HG03045 (cell line): ENCODE measurements at regions not wholly inside any gene's neighbourhood (a gene's known extent, or its start where the extent isn't known, plus 50 kb on each side); places are given as distances from the start of the nearest gene placed in this dataset.

Source experiments
- ATAC-seq: cut with Tn5 transposase; IDR thresholded peaks from one replicate; pipeline ENCODE4 v1.9.1; 2021; ENCODE audit warnings: mild to moderate bottlenecking, moderate library complexity; ENCODE audit not compliant: unreplicated experiment

- no peak for ATAC-seq
Measured at GRCh38 chr18:62629031-62629430, 86.3 kb upstream of the PHLPP1 start.

DNA sequence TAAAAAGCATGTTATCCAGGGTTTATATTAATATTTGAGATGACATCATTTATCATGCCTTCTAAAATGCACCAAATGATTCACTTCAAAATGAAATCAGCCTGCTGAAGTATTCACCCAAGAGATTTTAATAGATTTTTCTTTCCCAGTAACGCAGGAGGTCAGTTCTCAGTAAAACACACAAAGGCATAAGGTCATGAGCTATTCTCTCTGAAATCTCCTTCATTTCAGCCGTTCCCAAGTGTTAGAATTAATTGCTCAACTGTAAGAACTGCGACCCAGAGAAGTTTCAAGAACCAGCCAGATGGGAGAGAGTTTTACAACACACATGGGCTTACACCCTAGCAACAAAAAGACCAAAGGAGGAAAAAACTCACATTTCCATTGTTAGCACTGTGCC, 84.2 kb upstream of the PHLPP1 start:
- no peak for ATAC-seq

GRCh38 chr18:62632788-62633455, 82.4 kb upstream of the PHLPP1 start:
- no peak for ATAC-seq

- no peak for ATAC-seq
Measured at GRCh38 chr18:62634458-62634857, 80.9 kb upstream of the PHLPP1 start.

- no peak for ATAC-seq
Measured at GRCh38 chr18:62634979-62635630, 80.2 kb upstream of the PHLPP1 start.

DNA sequence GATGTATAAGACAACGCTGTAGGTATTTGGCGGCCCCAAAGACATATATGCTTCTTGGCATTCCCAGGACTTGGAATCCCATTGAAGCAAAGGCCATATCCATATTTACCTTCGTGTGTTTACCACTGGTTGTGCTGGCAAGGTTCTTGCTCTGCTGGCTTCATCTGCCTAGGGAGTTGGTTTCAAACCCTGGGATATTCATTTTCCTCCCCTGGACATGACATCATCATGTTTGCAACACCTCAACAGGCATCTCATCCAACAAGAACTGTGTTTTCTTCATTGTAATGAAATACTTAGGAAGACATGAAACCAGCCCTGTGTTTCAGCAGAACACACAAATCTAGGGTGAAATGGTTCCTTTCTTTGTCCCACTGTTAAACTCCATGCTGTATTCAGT, 77.9 kb upstream of the PHLPP1 start:
- ATAC-seq, result no peak

DNA sequence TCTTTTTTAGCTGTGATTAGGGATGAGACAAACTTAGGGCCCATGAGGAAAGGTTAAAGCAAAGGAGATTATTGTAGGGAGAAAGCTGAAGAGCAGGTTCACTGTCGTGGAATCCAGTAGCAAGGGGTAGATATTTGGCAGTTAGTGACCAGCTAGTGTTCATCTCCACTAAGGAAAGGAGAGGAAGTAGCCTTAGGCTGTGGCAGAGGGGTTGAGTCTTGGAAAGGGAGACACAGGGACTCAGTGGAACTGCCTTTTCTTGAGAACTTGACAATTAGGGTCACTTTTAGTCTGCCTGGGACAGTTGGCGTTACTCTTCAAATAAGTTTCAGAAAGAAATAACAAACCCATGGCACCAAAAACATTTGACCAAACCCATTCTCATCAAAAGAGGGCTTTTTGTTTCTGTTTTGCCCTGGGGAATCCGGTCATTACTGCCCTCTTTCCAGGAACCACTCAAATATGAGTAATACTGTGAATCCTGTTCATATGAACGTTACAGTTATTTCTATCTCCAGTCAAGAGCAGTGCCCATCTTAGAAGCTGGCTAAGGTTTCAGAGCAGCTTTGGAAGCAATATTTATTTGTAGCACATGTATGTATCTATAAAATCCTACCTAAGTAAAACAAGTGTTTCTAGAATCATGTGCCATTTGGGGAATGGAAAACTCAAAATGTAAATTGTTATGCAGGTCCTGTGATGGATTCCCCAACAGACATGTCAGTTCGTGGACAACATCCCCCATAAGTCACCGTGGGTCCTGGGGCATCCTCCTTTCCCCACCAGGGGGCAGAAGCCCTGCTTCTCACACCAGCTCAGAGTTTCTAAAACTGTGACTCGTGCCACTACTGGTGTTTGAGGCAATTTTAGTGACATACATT, 77.3 kb upstream of the PHLPP1 start:
- peak; percentile 74 for ATAC-seq

- no peak for ATAC-seq
Measured at GRCh38 chr18:62643181-62643580, 72.2 kb upstream of the PHLPP1 start.

GRCh38 chr18:62644773-62645172, 70.6 kb upstream of the PHLPP1 start:
- no peak for ATAC-seq

DNA sequence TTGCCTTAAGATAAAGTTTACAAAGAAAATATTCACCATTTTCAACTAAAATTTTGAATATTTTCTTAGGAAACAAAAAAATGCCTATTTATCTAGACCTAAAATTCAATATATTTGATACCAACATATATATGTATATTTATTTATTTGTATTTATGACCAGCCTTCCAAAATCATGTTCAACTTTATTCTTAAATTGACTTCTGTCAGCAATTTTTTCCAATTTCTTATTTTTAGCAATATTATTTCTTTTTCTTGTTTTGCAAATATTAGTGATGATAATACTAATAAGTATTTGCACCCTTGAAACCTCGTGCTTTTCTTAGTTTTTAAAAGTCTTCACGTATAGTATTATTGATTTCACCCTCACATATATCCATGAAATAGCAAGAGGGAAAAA, 68.2 kb upstream of the PHLPP1 start:
- no peak for ATAC-seq

DNA sequence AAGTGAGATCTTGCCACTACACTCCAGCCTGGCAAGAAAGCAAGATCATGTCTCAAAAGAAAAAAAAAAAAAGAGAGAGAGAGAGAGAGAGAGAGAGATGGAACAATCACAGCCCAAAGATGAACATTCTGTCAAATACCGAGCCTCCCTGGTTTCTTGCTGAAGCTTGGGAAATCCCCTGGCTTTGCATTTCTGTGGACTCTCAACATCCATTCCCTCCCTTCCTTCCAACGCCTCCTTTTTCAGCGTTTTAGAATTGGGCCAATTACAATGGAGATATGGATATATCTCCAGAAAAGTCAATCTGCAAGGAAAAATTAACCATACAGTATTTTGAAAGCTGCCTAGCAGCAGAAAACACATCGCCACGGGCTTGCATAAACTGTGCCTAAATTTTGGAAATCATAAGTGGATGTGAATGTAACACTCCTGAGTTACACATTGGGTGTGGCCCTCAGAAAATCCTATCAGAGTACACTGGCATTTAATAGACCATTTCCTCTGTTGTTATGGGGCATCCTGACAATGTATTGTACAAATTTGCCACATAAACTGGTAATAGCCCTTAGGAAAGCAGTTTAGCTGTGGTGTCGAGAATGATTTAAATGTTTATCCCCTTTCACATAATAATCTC, 67.2 kb upstream of the PHLPP1 start:
- ATAC-seq, result no peak

GRCh38 chr18:62651276-62652056, 63.9 kb upstream of the PHLPP1 start:
- ATAC-seq, result peak; percentile 19

- ATAC-seq, result peak; percentile 62
Measured at GRCh38 chr18:62652057-62652629, 63.2 kb upstream of the PHLPP1 start.

GRCh38 chr18:62655520-62656219, 59.7 kb upstream of the PHLPP1 start:
- no peak for ATAC-seq

DNA sequence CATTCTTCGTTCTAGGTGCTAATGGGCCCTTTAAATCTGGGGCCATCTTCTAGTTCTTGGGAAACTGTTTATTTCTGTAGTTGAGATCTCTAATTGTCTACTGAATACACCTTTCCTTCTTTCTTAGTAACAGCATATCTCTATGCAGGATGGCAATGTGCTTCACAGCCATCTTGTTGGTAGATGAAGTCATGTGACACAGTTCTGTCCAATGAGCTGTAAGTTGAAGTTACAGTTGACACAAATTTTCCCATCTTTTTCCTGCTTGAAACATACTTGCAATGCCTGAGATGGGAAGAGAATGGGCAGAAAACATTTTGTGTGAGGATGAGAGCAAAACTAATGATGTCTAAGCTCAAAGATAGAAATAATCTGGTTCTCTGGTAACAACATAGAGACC, 57.3 kb upstream of the PHLPP1 start:
- no peak for ATAC-seq

DNA sequence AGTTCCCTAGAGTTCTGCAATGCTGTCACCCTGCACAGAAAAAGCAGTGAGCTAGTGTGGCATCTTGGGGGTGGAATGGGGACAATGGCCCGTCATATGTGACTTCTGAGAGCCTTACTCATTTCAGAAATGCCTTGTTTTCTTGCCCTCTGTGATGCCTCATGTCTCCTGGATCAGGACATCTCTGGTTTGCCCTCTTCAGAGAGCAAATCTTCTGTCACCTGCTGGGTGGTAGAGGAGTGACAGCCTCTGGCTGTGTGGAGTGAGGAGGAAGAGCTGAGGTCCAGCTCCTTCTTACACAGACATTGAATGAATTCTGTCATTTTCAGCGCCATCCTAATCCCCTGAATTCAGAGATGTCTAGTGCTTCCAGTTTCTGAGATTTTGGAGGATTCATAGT, 55.6 kb upstream of the PHLPP1 start:
- ATAC-seq, result no peak

DNA sequence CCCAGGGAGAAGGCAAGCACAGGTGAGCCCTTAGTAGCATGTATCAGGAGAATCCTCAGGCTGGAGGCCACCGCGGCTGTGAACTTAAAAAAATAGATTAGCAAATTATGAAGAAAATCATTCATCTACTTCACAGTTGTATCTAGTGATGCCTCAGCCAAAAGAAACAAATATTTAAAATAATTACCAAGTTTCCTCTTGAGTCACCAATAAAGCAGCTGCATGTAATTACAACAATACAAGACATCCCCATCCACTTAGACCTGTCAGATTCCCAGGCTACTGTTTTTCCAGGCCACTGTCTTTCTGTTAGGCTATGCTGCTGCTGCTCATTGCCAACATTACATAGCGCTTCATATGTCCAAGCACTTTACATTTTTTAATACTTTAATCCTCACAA, 54.6 kb upstream of the PHLPP1 start:
- ATAC-seq, result no peak

DNA sequence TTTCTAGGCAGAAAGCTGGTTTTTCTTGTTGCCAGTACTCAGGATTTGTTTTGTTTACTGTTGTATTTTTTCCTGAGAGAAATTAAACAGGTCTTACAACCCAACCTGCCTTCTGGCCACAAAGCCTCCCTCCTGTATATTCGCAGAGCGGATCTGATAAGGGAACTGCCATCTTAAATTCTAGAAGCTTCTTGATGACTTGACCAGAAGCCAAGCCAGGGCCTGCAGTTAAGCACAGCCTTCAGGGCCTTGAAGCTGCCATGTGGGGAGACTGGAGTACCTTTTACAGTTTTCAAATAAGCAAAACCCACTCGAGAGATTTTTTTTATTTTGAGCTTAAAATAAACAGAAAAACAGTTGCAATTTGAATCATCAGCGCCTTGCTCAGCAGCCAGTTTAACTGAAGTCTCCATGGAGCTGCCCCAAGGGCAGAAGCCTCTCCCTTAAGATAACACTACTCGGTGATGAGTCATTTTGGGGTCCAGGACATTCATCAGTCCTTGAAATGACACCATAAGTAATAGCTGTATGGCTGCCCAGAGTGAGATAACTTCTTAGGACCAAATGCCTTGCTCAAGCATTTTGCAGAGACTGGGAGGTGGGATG, 51.5 kb upstream of the PHLPP1 start:
- ATAC-seq, result peak; percentile 64

DNA sequence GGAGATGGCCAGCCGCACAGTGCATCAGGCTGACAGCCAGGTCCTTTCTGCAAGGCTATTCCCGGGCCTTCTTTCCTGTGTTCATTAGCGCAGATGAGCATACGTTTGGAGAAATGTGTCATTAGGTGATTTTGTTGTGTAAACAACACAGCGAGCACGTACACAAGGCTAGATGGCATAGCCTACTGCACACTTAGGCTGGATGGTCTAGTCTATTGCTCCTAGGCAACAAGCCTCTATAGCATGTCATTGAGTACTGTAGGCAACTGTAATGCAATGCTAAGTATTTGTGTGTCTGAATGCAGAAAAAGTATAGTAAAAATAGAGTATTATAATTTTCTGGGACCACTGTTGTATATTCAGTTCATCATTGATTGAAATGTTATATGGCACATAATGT, 50.9 kb upstream of the PHLPP1 start:
- no peak for ATAC-seq
